CD4-positive, alpha-beta T cell treated with Interleukin-17A for 4 hours (primary cell): ENCODE measurements at regions not wholly inside any gene's neighbourhood (a gene's known extent, or its start where the extent isn't known, plus 50 kb on each side); places are given as distances from the start of the nearest gene placed in this dataset.

Source experiments
- DNase-seq: peaks from one replicate; pipeline ENCODE4 v3.0.0-alpha.2; 2020; ENCODE audit warnings: mixed read lengths

DNA sequence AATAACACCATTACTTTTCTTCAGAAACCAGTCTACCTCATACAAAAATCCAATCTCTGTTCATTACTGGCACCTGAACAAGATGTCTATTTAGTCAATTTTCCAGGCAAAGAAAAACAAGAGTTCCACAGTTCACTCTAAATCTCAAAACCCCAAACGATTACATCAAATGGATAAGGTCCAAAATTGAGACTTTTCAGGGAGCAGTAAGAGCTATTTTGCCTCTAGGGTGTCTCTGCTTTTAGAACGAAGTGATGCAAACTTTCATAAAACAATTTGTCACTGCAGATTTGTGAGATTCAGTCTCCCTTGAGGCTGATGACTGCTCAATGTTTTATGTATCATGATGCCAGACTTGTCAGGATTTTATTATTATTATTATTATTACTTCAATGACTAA, 937.0 kb upstream of the PHF14 start:
- DNase-seq = no peak

DNA sequence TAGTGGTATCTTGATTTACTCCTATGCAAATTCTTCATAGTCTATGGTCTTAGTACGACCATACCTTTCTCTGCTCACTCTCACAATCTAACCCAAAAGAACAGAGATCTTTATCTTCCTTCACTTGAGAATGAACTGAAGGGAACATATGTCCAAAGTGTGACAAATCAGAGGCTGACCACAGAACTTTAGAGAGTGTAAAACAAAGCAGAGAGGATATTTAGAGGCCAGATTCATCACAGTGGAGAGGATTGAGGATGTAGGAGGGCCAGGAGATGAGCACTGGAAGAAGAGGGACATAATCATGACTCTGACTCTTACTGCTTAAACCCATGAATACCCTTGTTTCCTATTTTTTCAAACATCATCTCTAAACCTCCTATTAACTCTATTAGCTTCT, 935.3 kb upstream of the PHF14 start:
- DNase-seq = no peak

DNA sequence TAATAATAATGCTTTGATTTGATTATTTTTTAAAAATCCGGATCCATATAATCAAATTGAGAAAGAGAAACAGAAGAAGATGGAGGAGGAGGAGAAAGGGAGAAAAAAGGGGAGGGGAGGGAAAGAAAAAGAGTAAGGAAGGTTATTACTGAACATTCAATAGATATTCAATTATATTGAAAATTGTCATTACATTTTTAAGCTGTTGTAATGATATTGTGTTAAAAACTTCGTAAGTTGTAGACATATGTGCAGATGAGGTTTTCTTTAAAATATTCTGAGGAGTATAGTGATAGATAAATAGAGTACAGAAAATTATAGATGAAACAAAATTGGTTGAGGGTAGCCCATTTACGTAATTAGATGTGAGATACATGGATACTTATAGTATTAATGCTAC, 933.0 kb upstream of the PHF14 start:
- DNase-seq = no peak

DNA sequence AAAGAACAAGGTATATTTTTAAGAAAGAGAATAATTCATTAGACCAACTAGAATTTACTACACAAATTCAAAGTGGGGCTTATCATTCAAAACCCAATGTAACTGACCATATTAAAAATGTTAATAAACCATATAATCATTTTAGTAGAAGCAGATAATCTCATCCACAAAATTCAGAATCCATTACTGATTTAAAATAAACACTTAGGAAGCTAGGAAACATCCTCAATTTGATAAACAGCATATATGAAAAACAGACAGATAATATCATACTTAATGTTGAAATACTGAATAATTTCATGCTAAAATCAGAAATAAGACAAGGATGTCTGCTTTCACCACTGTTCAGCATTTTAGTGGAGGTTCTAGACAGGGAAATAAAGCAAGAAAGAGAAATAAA, 902.8 kb upstream of the PHF14 start:
- DNase-seq = no peak

DNA sequence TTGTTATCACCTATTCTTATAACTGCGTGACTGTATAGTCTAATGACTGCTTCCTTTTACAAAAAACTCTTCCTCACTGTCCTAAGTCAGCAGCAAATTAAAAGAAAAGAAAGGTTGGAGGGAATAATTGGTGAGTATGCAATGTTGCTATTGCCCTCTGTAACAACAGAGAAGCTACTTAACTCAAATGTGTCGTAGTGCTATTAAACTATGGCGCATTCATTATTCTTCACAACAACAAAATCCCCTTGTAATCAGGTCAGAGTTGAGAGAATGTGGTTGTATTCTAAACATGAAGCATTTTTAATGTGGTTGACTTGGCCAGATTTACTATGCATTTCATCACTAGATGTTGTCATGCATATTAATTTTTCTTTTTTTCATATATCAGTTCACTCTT, 897.8 kb upstream of the PHF14 start:
- DNase-seq = no peak

DNA sequence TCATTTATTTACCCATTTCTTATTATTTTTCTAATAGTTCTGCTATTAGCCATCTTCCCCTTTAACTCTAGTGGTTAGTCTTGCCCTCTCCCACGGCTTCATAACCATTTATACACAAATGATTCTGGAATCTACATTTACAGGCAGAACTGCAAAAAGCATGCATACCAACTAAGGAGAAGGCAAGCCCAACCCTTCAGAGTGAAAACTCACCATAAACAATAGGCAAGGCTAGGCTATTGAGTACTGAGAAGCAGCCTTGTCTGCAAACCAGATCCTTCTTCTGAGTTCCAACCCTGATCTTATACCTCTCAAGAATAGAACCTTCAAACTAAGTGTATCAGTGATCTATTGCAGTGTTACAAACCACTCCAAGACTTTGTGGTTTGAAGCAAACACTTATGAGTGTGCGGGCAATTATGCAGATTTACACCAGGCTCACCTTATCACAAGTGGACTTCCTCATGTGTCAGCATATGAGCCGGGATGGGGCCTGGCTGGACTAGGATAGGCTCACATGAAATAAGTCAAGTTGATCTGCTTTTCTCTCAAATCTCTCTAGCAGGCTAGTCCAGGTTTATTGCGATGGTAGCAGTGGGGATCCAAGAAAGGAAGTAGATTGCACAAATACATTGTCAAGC, 896.9 kb upstream of the PHF14 start:
- no peak for DNase-seq

DNA sequence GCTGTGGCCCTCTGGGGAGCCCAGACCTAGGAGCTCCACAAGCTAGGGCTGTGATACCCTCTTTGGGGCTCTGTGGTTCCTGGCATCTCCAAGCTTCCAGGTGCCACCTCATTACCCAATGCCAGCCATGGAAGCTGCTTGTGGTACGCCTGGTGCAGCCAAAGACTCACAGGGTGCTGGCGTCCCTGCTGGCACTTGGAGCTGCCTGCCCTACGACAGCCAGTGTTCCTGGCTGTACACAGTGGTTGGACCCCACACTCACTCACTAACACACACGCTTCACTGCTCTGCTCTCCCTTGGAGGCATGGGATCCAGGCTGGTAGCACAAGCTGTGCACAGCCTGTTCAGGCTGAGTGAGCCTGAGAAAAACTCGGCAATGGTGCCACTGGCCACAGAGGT, 894.1 kb upstream of the PHF14 start:
- DNase-seq = no peak

DNA sequence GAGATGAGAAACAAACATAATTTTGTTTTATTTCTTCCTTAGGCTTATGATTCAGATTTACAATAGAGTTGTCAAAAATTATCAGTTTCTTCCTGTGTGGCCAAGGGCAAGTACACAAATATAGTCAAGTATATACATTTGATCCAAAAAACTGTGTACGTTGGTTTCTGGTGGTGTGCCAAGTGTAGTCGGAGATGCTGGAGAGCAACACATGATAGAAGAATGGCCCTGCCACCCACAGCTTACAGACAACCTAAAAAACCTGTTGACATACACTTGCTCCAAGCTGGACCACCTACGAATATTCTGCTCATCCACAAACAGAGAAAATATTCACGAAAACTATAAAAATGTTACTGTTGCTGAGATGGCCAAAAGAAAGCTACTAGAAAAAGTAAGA, 890.8 kb upstream of the PHF14 start:
- no peak for DNase-seq

DNA sequence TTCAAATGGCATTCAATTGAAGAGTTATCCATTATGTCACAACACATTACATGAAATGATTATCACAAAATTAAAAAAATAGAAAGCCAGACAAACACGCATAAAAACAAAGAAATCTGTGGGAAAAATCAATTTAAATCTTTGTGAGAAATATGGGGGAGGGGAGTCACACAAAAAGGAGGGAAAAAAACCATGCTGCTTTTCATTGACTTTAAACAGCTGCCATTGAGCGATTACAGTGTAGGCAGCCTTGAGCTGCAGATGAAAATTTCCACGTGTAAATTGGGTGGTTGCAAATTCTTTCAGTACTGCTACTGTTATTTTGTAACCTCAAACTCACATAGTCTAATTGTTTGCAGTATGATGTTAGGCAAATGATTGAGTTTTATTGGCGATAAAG, 889.9 kb upstream of the PHF14 start:
- no peak for DNase-seq

DNA sequence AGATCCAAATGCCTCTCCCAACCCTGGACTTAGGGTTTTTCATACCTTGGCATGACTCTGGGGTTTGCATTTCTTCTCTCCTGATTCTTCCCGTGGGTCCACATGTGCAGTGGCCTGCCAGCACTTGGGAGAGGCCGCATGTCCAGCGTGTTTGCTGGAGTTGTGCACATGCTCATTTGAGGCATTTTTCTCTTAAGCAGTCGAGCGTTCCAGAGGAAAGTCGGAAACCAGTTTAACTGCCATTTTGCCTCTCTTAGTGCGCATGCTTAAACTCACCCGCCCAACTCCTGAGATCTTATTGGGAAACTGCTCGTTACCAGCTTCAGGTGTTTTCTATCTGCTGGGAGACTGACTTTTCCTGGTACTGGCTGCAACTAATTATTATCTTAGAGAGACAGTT, 888.4 kb upstream of the PHF14 start:
- DNase-seq = no peak

DNA sequence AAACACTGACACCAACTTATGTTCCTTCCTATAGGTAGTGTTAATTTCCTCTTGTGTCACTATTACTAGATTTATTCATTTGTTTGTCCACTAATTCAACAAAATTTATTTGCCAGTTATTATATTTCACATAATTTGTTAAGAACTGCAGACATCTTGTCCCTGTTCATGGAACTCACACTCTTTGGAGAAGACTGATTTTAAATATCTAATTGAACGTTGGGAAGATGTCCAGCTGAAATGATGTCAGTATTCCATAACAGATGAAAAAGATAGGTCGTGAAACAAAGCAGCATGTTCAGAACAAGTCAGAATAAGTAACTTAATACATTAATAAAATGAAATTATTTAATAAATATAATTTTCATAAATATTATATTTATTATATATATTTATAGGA, 873.1 kb upstream of the PHF14 start:
- no peak for DNase-seq

DNA sequence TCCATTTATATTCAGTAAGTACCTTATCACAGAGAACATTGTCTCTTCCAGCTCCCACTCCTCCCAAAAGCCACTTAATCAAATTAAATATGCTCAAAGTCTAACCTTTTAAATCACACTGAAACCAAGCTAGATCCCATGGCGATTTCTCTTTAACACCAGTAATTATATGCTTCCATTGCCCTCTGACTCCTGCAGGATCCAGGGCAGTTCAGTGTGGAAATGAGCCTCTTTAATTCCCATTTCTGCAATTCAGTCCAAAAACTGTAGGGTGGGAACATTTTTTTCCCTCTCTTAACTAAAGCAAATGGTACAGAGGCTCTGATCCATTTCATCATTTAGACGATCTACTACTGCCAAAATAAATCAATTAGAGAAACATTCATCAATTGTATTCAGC, 872.3 kb upstream of the PHF14 start:
- DNase-seq = no peak

DNA sequence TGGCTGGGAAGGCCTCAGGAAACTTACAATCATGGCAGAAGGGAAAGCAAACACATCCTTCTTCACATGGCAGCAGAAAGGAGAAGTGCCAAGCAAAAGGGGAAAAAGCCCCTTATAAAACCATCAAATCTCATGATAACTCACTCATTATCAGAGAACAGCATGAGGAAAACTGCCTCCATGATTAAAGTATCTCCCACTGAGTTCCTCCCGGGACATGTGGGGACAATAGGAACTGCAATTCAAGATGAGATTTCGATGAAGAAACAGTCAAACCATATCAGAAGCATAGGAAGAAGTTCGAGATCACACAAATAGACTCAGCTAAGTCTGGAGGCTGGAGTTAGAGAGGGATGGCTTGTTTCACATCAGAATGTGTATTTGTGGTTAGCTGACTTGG, 869.4 kb upstream of the PHF14 start:
- DNase-seq = no peak

DNA sequence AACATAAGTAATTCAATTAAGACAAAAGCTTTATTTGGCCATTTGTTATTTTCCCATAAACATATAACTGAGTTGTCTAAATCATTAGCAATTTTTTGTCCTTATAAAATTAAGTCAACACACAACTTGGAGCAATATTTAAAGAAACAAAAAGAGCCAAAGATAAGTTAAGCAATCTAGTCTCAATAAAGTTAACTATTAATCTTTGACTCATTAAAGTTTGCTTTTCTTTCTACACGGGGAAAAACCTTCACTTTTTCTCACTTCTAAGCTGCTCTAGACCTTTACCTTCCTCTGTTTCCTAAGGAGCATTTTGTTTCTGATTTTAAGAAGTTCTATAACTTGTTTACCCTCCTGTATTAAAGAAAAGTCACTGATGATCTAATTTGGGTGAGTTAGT, 867.1 kb upstream of the PHF14 start:
- no peak for DNase-seq

DNA sequence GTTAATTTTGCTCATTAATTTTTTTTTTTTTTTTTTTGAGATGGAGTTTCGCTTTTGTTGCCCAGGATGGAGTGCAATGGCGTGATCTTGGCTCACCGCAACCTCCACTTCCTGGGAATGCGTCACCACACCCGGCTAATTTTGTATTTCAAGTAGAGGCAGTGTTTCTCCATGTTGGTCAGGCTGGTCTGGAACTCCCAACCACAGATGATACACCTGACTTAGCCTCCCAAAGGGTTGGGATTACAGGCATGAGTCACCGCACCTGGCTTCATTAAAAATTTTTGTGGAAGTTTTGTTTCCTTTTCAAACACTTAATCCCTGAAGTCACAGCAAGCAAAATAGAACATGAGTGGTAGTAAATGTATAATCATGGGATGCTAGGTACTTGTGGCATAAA, 857.2 kb upstream of the PHF14 start:
- DNase-seq = no peak

DNA sequence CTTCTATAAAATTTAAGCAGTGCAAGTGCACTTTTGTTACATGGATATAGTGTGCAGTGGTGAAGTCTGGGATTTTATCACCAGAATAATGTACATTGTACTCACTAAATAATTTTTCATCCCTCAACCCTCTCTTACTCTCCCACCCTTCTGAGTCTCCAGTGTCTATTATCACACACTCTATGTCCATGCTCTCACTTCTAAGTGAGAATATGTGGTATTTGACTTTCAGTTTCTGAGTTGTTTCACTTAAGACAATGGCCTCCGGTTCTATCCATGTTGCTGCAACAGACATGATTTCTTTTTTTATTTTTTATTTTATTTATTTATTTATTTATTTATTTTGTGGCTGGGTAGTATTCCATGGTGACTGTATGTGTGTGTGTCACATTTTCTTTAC, 855.9 kb upstream of the PHF14 start:
- no peak for DNase-seq

DNA sequence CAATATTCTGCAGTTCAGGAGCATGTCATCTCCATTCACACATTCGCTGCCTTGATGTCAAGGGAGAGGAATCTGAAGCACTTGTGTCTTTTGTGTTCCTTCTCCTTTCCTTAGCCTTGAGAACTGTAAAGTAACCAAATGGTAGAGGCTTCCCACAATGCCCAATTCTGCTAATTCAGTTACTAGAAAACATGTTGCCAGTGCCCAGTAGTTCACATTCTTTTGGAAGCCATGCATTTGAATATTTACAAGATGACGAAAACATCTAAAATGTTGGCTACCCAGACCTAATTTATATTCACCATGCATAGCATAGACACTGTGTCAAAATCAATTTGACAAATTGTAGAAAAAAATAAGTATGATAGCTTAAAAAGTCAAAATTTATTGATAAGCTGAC, 852.7 kb upstream of the PHF14 start:
- no peak for DNase-seq

DNA sequence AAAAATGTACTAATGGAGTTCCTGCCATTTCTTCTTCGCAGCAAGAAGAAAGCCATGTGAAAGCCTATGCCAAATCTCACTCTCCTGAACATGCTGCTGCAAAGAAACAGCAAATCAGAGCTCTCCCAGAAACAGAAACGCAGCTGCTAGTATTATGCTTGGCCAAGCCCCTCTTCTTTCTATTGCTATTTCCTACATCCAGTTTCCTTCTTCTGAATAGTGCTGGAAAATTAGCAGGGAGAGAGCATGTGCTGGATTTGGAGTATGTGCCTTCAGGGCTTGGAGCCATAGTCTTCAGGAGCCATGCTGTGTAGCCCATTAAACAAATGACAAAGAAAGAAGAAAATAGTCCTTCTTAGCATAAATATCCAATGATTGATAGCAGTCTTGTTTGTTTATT, 852.0 kb upstream of the PHF14 start:
- DNase-seq = no peak

DNA sequence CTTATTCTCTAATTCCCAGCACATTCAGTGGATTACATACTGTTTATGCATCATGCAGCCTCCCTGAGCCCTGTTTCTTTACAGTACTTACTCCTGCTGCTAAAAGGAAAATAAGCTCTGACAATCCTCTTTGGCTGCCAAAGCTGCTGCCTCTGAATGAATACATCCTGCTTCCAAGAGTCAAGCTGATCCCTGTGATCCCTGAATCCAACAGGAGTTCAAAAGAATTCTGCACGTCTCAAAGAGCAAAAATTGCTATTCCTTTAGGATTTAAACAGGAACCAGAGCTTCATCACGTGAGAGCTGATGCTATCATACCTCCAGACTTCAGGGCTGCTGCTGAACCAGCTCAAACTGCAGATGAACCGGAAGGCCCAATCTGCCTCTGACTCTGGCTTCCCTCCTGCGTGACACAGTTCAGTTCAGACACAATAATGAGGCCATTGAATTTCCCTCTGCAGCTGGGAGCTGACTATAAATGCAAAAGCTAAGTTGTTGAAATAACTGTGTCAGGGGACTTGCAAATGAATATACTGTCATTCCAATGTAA, 851.0 kb upstream of the PHF14 start:
- no peak for DNase-seq

DNA sequence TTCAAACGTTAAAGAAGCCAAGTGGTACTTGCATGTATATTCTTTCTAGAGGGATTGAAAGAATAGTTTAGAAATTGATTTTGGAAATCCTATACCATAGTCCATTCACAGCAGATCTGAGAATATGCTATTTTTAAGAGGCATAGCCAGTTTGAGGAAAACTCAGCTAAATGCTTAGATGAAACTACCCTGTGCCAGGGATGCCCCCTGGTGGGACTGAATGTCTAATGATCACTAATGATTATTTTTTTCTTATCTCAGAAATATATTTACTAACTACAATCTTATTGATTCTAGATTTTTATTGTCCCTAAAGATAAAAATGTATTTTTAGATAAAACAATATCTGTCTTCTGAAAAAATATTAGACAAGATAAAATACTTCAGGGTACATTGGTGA, 844.9 kb upstream of the PHF14 start:
- DNase-seq = no peak

DNA sequence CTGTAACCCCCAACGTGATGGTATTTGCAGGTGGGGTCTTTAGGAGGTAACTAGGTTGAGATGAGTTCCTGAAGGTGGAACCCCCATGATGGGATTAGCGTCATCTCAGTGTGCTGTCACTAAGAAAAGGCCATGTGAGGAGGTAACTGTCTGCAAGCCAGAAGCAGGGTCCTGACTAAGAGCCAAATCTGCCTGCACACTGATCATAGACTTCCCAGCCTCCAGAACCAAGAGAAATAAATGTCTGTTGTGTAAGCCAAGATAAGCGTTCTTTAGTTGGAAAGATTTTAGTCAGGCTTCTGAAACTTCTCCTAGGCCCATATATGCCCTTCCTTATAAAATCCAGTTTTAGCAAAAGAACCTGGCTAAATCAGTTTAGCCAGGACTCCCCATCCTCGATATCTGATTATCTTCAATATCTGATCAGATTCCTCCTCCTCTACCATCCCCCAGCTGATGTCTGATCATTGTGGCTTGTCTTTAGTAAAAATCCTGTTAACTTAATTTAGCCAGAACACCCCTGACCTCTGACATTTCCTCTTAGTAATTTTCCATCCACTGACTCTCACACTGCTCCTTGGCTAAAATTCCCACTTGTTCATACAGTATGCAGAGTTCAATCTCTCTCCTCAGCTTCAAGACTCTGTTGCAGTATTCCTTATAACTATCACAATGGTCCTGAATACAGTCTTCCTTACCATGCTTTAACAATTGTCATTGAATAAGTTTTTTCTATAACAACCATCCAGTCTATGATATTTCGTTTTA, 835.4 kb upstream of the PHF14 start:
- no peak for DNase-seq

DNA sequence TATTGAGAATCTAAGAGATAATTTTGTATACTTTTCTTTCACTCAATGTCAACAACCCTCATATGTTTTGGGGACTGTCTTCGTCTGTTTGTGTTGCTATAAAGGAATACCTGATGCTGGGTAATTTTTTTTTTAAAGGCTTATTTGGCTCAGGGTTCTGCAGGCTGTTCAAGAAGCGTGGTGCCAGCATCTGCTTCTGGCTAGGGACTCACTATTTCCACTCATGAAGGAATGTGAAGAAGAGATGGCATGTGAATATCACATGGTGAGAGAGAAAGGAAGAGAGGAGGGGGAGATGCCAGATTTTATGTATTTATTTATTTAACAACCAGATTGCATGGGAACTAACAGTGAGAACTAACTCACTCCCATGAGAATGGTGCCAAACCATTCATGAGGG, 827.4 kb upstream of the PHF14 start:
- DNase-seq = no peak

DNA sequence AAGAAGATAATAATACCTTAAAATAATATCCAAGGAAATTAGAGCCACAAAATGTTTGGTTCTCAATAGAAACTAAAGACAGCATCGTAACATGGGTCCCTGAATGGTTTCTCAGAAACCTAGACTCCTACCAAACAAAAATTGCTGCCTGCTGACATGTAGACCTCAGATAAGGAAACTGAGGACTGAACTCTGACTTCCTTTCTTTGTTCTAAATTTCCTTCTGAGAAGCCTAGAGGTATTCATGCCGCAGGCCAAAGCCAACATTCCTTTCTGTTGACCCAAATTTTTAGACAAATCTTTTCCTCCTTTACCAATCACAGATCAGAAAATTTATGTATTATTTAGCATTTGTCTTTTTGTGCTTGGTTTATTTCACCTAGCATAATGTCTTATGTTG, 816.7 kb upstream of the PHF14 start:
- no peak for DNase-seq

DNA sequence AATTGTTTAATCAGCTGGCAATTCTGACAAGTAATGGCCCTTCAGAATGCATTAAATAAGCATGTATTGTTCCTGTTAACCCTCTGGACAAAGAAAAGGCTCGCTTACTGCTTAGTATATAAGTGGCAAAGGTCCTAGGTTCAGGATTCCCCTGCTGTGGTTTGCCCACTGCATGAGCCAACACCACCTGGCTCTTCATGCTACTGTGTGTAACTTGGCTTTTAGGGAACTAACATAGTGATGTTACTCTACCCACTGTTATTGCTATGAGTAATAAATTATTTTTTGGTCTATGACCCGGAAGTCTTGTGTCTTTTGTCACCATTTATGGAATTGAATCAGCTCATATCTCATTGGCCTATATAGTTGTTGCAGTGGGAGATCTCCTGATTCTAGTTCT, 791.7 kb upstream of the PHF14 start:
- DNase-seq = no peak

DNA sequence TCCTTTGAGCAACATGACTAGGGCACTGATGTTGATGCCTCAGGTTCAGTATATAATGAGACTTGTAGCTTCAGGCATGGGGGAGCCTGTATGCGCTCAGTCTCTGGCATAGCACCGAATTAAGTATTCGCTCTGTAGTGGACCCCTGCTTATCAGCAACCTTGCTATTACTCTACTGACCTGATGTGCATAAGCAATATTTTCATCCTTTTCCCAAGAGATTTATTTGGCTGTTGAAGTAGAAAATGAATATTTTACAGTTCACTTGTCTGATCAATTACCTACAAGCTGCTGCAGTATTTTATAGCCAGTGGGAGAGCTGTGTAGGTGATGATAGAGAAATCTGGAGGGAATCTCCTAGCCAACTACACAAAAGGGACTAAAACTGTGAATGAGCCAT, 781.6 kb upstream of the PHF14 start:
- DNase-seq = no peak
